ENCODE measurements at regions not wholly inside any gene's neighbourhood (a gene's known extent, or its start where the extent isn't known, plus 50 kb on each side); places are given as distances from the start of the nearest gene placed in this dataset.

DNA sequence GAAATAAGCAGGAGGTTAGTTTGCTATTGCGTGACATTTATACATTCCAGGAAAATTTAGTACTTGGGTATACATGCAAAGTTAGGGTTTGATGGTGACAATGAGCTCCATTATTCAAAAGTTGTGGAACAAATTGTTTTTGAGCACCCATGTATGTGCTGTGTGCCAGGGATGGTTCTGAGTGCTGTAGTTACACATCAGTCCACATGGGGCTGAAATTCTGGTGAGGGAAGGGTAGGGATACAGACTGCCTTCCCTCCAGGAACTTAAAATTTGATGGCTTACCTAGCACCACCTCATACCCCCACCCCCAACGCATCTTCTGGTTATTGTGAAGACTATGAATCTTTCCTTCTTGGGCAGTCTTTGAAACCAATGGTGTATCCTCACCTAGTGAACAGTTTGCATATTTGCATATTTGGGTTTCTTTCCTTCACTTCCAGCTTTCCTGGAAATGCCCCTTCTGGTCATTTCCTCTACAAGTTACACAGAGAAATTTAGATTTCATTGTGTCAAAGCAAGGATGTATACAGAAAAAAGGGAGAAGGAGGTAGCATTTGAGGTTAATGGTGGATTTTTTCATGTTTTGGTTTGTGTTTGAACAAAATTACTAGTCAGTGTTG lies 222.0 kb upstream of the IL12A start:
- Histone ChIP-seq H4K20me1 (ENCODE audit: control insufficient read depth, insufficient read depth, low read depth, low read length) (no peaks in the 10 kb centered on the region), H3F3A (ENCODE audit: control insufficient read depth, insufficient read depth) (no peaks in the 10 kb centered on the region), H3K9me3 (ENCODE audit: control insufficient read depth, insufficient read depth, low read length) (no peaks in the 10 kb centered on the region), H3K79me2 (ENCODE audit: control insufficient read depth, low read length) (no peaks in the 10 kb centered on the region), H3K9me2 (replicated peaks; ENCODE audit: control insufficient read depth, low read length) (no peaks in the 10 kb centered on the region), H3K27me3 (ENCODE audit: control insufficient read depth, low read length) (peaks cover 48% of the 10 kb centered on the region), H3K4me2 (ENCODE audit: low read length) (no peak overlapping the region), H3K4me3 (ENCODE audit: low read length) (no peak overlapping the region), H3K36me3 (ENCODE audit: control insufficient read depth, low read length) (no peaks in the 10 kb centered on the region), H3K27ac (ENCODE audit: low read depth, low read length) (no peak overlapping the region), H3K4me1 (ENCODE audit: control insufficient read depth, low read length) (peaks cover 8% of the 10 kb centered on the region; the same call in 1 of the 2 replicates)
- TF ChIP-seq, protein P1, sequence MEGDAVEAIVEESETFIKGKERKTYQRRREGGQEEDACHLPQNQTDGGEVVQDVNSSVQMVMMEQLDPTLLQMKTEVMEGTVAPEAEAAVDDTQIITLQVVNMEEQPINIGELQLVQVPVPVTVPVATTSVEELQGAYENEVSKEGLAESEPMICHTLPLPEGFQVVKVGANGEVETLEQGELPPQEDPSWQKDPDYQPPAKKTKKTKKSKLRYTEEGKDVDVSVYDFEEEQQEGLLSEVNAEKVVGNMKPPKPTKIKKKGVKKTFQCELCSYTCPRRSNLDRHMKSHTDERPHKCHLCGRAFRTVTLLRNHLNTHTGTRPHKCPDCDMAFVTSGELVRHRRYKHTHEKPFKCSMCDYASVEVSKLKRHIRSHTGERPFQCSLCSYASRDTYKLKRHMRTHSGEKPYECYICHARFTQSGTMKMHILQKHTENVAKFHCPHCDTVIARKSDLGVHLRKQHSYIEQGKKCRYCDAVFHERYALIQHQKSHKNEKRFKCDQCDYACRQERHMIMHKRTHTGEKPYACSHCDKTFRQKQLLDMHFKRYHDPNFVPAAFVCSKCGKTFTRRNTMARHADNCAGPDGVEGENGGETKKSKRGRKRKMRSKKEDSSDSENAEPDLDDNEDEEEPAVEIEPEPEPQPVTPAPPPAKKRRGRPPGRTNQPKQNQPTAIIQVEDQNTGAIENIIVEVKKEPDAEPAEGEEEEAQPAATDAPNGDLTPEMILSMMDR (IDR thresholded peaks at IDR 0.05; ENCODE audit: low read depth, low read length, poor library complexity, severe bottlenecking) = peak; percentile 14
- no peak for TF ChIP-seq EZH2phosphoT487 (IDR thresholded peaks at IDR 0.05; ENCODE audit: borderline replicate concordance, low read length)

DNA sequence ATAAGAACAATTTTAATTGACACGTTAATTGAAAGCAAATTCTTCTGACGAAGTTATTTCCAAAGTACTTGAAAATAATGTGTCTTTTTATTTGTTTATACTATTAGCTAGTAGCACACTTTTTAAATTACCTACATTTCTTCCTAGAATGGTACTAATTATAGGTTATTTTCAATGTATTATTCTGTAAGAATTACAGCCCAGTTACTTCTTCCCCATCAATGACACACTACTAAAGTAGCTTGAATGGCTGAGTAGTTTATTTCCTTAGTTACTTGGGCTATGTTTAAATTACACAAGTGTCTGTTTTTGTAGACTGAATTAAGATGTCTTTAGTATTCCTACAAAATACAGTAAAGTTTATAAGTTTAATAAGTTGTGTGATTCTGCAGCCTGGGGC lies 217.6 kb upstream of the IL12A start:
- Histone ChIP-seq H3K4me1 (ENCODE audit: control insufficient read depth, low read length) (no peaks in the 10 kb centered on the region), H3K79me2 (ENCODE audit: control insufficient read depth, low read length) (no peaks in the 10 kb centered on the region), H3K27me3 (ENCODE audit: control insufficient read depth, low read length) (peaks cover 13% of the 10 kb centered on the region; the same call in 1 of the 2 replicates), H3K36me3 (ENCODE audit: control insufficient read depth, low read length) (no peaks in the 10 kb centered on the region), H3F3A (ENCODE audit: control insufficient read depth, insufficient read depth) (no peaks in the 10 kb centered on the region), H4K20me1 (ENCODE audit: control insufficient read depth, insufficient read depth, low read depth, low read length) (no peaks in the 10 kb centered on the region), H3K9me3 (ENCODE audit: control insufficient read depth, insufficient read depth, low read length) (no peaks in the 10 kb centered on the region), H3K9me2 (replicated peaks; ENCODE audit: control insufficient read depth, low read length) (no peaks in the 10 kb centered on the region), H3K4me2 (ENCODE audit: low read length) (no peak overlapping the region), H3K27ac (ENCODE audit: low read depth, low read length) (no peak overlapping the region), H3K4me3 (ENCODE audit: low read length) (no peak overlapping the region)
- TF ChIP-seq EZH2phosphoT487 (IDR thresholded peaks at IDR 0.05; ENCODE audit: borderline replicate concordance, low read length) = no peak
- TF ChIP-seq, protein P1 (IDR thresholded peaks at IDR 0.05; ENCODE audit: low read depth, low read length, poor library complexity, severe bottlenecking) = no peak

DNA sequence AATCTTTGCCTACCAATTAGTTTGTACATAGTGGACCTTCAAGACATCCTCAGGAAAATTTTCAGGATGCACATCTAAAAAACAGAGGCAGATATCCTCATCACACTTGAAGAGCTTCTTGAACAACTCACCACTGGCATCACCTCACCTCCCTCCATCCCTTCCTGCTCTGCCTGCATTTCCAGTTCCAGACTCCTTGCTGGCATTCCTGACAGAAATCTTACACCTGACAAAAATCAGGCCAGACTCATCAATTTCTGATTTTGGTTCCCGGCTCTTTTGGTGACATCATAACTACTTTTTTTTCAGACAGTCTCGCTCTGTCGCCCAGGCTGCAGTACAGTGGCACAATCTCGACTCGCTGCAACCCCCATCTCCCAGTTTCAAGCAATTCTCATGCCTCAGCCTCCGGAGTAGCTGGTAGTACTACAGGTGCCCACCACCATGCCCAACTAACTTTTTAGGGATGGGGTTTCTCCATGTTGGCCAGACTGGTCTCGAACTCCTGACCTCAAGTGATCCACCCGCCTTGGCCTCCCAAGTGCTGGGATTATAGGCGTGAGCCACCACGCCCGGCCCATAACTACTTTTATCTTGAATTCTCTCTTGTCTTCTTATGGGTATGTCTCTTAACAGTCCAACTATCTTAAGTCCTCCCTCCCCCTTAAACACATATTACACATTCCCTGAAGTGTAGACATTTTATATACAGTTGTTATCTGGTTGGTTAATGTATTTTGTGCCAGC lies 216.6 kb upstream of the IL12A start:
- Histone ChIP-seq H3K4me1 (ENCODE audit: control insufficient read depth, low read length) (no peaks in the 10 kb centered on the region), H3K27ac (ENCODE audit: low read depth, low read length) (no peak overlapping the region), H3K9me2 (replicated peaks; ENCODE audit: control insufficient read depth, low read length) (no peaks in the 10 kb centered on the region), H3F3A (ENCODE audit: control insufficient read depth, insufficient read depth) (no peaks in the 10 kb centered on the region), H3K4me2 (ENCODE audit: low read length) (no peak overlapping the region), H3K4me3 (ENCODE audit: low read length) (no peak overlapping the region), H3K79me2 (ENCODE audit: control insufficient read depth, low read length) (no peaks in the 10 kb centered on the region), H3K9me3 (ENCODE audit: control insufficient read depth, insufficient read depth, low read length) (no peaks in the 10 kb centered on the region), H3K36me3 (ENCODE audit: control insufficient read depth, low read length) (no peaks in the 10 kb centered on the region), H4K20me1 (ENCODE audit: control insufficient read depth, insufficient read depth, low read depth, low read length) (no peaks in the 10 kb centered on the region), H3K27me3 (ENCODE audit: control insufficient read depth, low read length) (peaks cover 7% of the 10 kb centered on the region; the same call in 1 of the 2 replicates)
- TF ChIP-seq, protein P1 (IDR thresholded peaks at IDR 0.05; ENCODE audit: low read depth, low read length, poor library complexity, severe bottlenecking) = no peak
- no peak for TF ChIP-seq EZH2phosphoT487 (IDR thresholded peaks at IDR 0.05; ENCODE audit: borderline replicate concordance, low read length)

Data from DOHH2 (cell line).